Spinal cord (tissue), 9 donors: ENCODE measurements at regions not wholly inside any gene's neighbourhood (a gene's known extent, or its start where the extent isn't known, plus 50 kb on each side); places are given as distances from the start of the nearest gene placed in this dataset.

Experiments used
- DNase-seq, 6 donors: peaks; one replicate each; pipeline versions ENCODE4 v3.0.0 to v3.0.0-alpha.2; 2013 to 2015; ENCODE audit warnings: low spot score in 6 of 6, low read depth in 4 of 6
- H3K27ac ChIP-seq: one replicate; pipeline ENCODE4 v1.5.1; 2013; ENCODE audit warnings: low read depth, low read length, control low read depth
- H3K27me3 ChIP-seq: one replicate; pipeline ENCODE4 v1.6.1; 2013; ENCODE audit warnings: low read length; ENCODE audit not compliant: control insufficient read depth, insufficient read depth
- H3K36me3 ChIP-seq: one replicate; pipeline ENCODE4 v1.6.1; 2013; ENCODE audit warnings: low read length; ENCODE audit not compliant: control insufficient read depth, insufficient read depth
- H3K4me1 ChIP-seq: one replicate; pipeline ENCODE4 v1.6.1; 2013; ENCODE audit warnings: low read length; ENCODE audit not compliant: control insufficient read depth, insufficient read depth
- H3K4me3 ChIP-seq: one replicate; pipeline ENCODE4 v1.5.1; 2013; ENCODE audit warnings: low read depth, low read length, control low read depth
- H3K9me3 ChIP-seq: one replicate; pipeline ENCODE4 v1.6.1; 2013; ENCODE audit warnings: low read length; ENCODE audit not compliant: control insufficient read depth, insufficient read depth
- WGBS: methylation state at CpG from one replicate; pipeline ENCODE4 v1.1.5; 2013; ENCODE audit warnings: missing lambda C conversion rate; ENCODE audit not compliant: insufficient coverage; 5-methylcytosine and 5-hydroxymethylcytosine counted together
- donor health status: healthy.

GRCh38 chr1:95438218-95438948 lies 204.4 kb downstream of the RWDD3 start:
- DNase-seq: peak in 1 of 6 donors; percentile 56
- H3K36me3 ChIP-seq: no peaks in the 10 kb centered on the region
- H3K9me3 ChIP-seq: no peaks in the 10 kb centered on the region
- H3K27ac ChIP-seq: no peak overlapping the region
- H3K4me3 ChIP-seq: no peak overlapping the region
- H3K4me1 ChIP-seq: no peaks in the 10 kb centered on the region
- no peaks in the 10 kb centered on the region for H3K27me3 ChIP-seq
- WGBS: 67% methylated on average over 1 of the region's 4 CpGs

GRCh38 chr1:95440511-95440910 lies 206.5 kb downstream of the RWDD3 start:
- no peaks in the 10 kb centered on the region for H3K27me3 ChIP-seq
- no peaks in the 10 kb centered on the region for H3K36me3 ChIP-seq
- peak in 1 of 6 donors; percentile 8 for DNase-seq
- H3K4me3 ChIP-seq: no peak overlapping the region
- no CpG with 5 or more reads among the region's 4 CpGs for WGBS
- no peak overlapping the region for H3K27ac ChIP-seq
- no peaks in the 10 kb centered on the region for H3K9me3 ChIP-seq
- no peaks in the 10 kb centered on the region for H3K4me1 ChIP-seq

DNA sequence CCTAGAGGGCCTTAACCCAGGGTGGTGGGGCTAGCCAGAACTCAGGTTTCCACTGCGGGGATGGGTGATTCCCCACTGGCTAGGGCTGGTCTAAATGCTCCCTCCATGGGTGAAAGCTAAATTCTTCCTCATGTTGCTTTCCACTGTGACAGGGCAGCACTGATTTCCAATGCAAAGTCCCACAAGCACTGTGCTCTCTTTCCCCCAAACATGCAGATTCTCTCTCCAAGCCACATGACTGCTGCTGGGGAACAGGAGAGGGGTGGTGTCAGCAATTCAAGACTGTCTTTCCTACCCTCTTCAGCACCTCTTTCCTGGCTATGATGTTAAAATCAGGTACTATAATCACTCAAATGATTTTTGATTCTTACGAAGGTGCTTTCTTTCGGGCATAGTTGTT lies 215.5 kb downstream of the RWDD3 start:
- no peak overlapping the region for H3K4me3 ChIP-seq
- no peak for DNase-seq
- 100% methylated on average over 3 of the region's 3 CpGs for WGBS
- no peaks in the 10 kb centered on the region for H3K27me3 ChIP-seq
- no peaks in the 10 kb centered on the region for H3K4me1 ChIP-seq
- no peaks in the 10 kb centered on the region for H3K36me3 ChIP-seq
- no peak overlapping the region for H3K27ac ChIP-seq
- no peaks in the 10 kb centered on the region for H3K9me3 ChIP-seq

GRCh38 chr1:95451054-95451453 lies 217.0 kb downstream of the RWDD3 start:
- no peaks in the 10 kb centered on the region for H3K27me3 ChIP-seq
- no CpG with 5 or more reads among the region's 3 CpGs for WGBS
- no peak overlapping the region for H3K4me3 ChIP-seq
- H3K36me3 ChIP-seq: no peaks in the 10 kb centered on the region
- no peaks in the 10 kb centered on the region for H3K9me3 ChIP-seq
- H3K27ac ChIP-seq: no peak overlapping the region
- H3K4me1 ChIP-seq: no peaks in the 10 kb centered on the region
- no peak for DNase-seq

DNA sequence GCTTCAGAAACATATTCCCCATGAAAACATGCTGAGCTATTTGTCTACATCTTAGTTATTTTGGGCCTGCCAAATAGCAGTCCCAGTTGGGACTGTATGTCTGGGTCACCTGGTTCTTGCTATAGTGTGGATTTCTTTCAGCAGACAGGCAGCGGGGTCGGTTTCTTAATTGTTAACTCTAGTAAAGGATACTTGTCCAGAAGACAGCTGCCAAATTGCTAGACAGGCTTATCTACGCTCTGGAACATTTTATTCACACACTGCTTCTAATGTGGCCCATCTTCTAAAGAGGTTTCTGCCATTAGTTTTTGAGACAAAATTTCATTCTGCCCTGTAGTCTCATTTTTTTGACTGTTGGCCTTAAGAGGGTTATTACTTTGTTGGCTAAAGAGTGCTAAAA lies 217.9 kb downstream of the RWDD3 start:
- no peaks in the 10 kb centered on the region for H3K36me3 ChIP-seq
- H3K27ac ChIP-seq: no peak overlapping the region
- no peak overlapping the region for H3K4me3 ChIP-seq
- DNase-seq: no peak
- H3K9me3 ChIP-seq: no peaks in the 10 kb centered on the region
- no CpG with 5 or more reads among the region's 3 CpGs for WGBS
- H3K4me1 ChIP-seq: no peaks in the 10 kb centered on the region
- H3K27me3 ChIP-seq: no peaks in the 10 kb centered on the region

GRCh38 chr1:95453053-95453452 lies 219.0 kb downstream of the RWDD3 start:
- Histone ChIP-seq H3K4me1 (no peaks in the 10 kb centered on the region), H3K4me3 (no peak overlapping the region), H3K9me3 (no peaks in the 10 kb centered on the region), H3K27me3 (no peaks in the 10 kb centered on the region), H3K36me3 (no peaks in the 10 kb centered on the region), H3K27ac (no peak overlapping the region)
- WGBS: no CpG with 5 or more reads among the region's 2 CpGs
- no peak for DNase-seq

DNA sequence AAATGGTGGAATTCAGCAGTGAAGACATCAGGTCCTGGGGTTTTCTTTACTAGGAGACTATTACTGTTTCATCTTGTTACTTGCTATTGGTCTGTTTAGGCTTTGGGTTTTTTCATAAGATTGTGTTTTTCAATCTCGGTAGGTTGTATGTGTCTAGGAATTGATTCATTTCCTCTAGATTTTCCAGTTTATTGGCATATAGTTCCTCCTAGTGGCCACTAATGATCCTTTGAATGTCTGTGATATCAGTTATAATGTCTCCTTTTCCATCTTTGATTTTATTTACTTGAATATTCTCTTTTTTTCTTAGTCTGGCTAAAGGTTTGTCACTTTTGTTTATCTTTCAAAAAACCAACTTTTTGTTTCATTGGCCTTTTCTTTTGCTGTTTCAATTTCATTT lies 233.0 kb downstream of the RWDD3 start:
- DNase-seq: no peak
- Histone ChIP-seq H3K9me3 (peaks cover 3% of the 10 kb centered on the region), H3K4me3 (no peak overlapping the region), H3K27me3 (no peaks in the 10 kb centered on the region), H3K36me3 (no peaks in the 10 kb centered on the region), H3K27ac (no peak overlapping the region), H3K4me1 (no peaks in the 10 kb centered on the region)
- no CpG with 5 or more reads among the region's 1 CpG for WGBS

DNA sequence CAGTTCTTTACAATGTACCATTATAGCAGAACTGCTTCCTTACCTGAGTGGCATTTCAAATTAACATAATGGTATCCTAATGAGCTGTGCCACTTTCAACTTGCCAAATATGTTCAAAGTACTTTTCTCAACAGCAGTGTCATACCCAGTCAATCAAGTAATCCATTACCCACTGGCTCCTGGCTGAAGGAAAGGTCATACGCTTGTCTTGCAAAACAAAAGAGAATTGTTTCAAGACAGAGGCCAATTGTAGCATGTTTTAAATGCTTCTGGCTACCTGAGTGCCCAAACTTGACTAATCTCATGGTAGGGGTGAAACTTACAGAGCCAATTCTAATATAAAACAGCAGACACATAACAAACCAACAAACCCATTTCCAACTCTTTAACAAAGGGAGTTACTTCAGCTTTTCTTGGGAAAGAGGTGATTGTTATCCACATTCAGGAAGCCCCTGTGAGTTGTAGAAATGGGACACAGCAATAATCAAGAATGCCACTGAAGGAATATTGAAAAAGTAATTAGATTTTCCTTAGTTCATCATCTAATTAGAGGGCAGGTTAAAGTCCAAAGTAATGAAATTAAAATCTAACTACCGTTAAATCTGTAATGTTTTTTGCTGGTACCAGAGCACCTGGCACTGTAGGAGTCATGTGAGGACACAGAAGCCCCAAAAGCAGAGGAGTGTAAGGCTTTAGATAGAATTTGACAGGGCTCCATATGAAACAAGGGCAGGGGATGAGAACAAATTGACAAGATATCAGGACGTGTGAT lies 241.9 kb downstream of the RWDD3 start:
- no CpG with 5 or more reads among the region's 3 CpGs for WGBS
- no peaks in the 10 kb centered on the region for H3K9me3 ChIP-seq
- H3K27me3 ChIP-seq: no peaks in the 10 kb centered on the region
- H3K4me1 ChIP-seq: no peaks in the 10 kb centered on the region
- no peak overlapping the region for H3K4me3 ChIP-seq
- DNase-seq: no peak
- H3K36me3 ChIP-seq: no peaks in the 10 kb centered on the region
- H3K27ac ChIP-seq: no peak overlapping the region

- no peak for DNase-seq
- 80% methylated on average over 1 of the region's 6 CpGs for WGBS
- Histone ChIP-seq H3K27ac (no peak overlapping the region), H3K9me3 (no peaks in the 10 kb centered on the region), H3K27me3 (no peaks in the 10 kb centered on the region), H3K36me3 (no peaks in the 10 kb centered on the region), H3K4me3 (no peak overlapping the region), H3K4me1 (no peaks in the 10 kb centered on the region)
Observed at GRCh38 chr1:95496307-95496706, 262.3 kb downstream of the RWDD3 start.

DNA sequence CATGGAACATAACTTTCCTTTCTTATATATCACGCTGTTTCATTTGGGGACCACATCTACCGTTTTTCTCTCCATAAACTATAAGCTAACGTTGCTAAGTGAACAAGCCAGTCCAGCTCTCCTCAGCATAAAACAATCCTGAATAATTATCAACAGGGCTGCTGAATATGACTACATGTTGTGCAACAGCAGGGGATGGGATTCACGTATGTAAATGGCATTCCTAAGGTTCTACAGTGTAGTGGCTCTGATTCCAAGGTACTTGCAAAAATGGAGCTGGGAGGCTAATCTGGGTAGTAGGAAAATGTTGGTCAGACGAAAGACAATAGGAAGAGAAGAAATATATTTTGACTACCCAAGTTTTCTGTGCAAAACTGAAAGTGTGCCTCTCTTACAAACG lies 262.8 kb downstream of the RWDD3 start:
- H3K27me3 ChIP-seq: no peaks in the 10 kb centered on the region
- H3K36me3 ChIP-seq: no peaks in the 10 kb centered on the region
- H3K4me1 ChIP-seq: no peaks in the 10 kb centered on the region
- no peak overlapping the region for H3K27ac ChIP-seq
- WGBS: 80% methylated on average over 5 of the region's 6 CpGs
- H3K4me3 ChIP-seq: no peak overlapping the region
- DNase-seq: no peak
- H3K9me3 ChIP-seq: no peaks in the 10 kb centered on the region
